GM06990 (cell line): ENCODE measurements at regions not wholly inside any gene's neighbourhood (a gene's known extent, or its start where the extent isn't known, plus 50 kb on each side); places are given as distances from the start of the nearest gene placed in this dataset.
"Not testable (repeated sequence)": the region's sequence is repeated elsewhere in the genome, so short reads cannot be mapped to it uniquely, and the experiment has no call there.

Experiments
- DNase-seq: peaks from one replicate; pipeline ENCODE4 v3.0.0-alpha.2; 2011; ENCODE audit not compliant: insufficient read length; ENCODE audit errors: extremely low read depth
- H3K27me3 ChIP-seq: replicated peaks from 2 replicates; pipeline ENCODE4 v1.6.0; 2011; ENCODE audit warnings: low read length; ENCODE audit not compliant: control insufficient read depth, insufficient read depth
- H3K36me3 ChIP-seq: 2 replicates; pipeline ENCODE4 v1.5.1; 2011; ENCODE audit warnings: low read length; ENCODE audit not compliant: control insufficient read depth, insufficient read depth
- H3K4me3 ChIP-seq: replicated peaks from 2 replicates; pipeline ENCODE4 v1.5.1; 2011; ENCODE audit warnings: low read depth, mild to moderate bottlenecking, control low read depth, low read length
- CTCF ChIP-seq: IDR thresholded peaks from 2 replicates; pipeline ENCODE4 v1.5.1; 2011; ENCODE audit warnings: low read length, control low read depth, mild to moderate bottlenecking, inconsistent platforms; ENCODE audit not compliant: insufficient read depth, poor library complexity, severe bottlenecking

- TF ChIP-seq CTCF = no peak
- DNase-seq = no peak
- H3K36me3 ChIP-seq = no peaks in the 10 kb centered on the region
- H3K4me3 ChIP-seq = no peak overlapping the region
- H3K27me3 ChIP-seq = no peaks in the 10 kb centered on the region
Measured at GRCh38 chrX:81890521-81890920, 688.6 kb downstream of the SH3BGRL start.

GRCh38 chrX:81900522-81900921 is 698.6 kb downstream of the SH3BGRL start:
- Histone ChIP-seq H3K4me3 (no peak overlapping the region), H3K27me3 (no peaks in the 10 kb centered on the region), H3K36me3 (no peaks in the 10 kb centered on the region)
- no peak for TF ChIP-seq CTCF
- DNase-seq = no peak

DNA sequence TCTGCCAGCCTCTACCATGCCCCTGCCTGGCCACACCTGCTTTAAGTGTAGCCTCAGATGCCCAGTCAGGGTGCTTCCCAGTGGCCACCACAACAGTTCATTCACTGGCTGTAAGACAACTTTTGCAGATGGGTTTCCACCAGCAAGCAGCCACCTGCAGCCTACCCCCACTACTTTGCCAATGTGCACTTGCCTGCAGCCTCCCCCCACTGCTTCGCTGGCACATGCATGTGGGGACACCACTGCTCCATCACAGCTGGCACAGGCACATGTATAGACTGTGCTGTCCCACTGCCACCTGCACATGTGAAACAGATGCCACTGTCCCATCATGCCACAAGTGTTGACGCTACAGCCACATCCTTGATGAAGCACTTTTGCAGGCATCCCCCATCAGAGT is 723.9 kb downstream of the SH3BGRL start:
- Histone ChIP-seq H3K27me3 (no peaks in the 10 kb centered on the region), H3K4me3 (no peak overlapping the region), H3K36me3 (no peaks in the 10 kb centered on the region)
- TF ChIP-seq CTCF = no peak
- DNase-seq = no peak

DNA sequence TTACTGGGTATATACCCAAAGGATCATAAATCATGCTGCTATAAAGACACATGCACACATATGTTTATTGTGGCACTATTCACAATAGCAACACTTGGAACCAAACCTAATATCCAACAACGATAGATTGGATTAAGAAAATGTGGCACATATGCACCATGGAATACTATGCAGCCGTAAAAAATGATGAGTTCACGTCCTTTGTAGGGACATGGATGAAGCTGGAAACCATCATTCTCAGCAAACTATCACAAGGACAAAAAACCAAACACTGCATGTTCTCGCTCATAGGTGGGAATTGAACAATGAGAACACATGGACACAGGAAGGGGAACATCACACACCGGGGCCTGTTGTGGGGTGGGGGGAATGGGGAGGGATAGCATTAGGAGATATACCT is 744.0 kb downstream of the SH3BGRL start:
- DNase-seq, H3K27me3 ChIP-seq, H3K4me3 ChIP-seq, H3K36me3 ChIP-seq: not testable (repeated sequence)

DNA sequence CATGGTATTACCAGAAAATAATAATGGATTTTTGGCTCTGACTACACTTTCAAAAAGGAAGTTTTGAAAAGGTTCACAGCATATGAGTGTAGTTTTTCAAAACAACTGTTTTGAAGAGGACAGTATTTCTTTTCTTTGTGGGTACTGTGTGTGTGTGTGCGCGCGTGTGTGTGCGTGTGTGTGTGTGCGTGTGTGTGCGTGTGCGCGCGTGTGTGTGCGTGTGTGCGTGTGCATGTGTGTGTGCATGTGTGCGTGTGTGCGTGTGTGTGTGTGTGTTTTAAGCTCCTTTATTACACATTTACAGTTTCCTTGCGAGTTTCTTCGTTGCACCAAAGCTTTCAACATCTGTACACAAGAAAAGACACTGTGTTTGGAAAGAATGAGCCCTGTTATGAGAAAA is 755.4 kb downstream of the SH3BGRL start:
- Histone ChIP-seq H3K27me3 (no peaks in the 10 kb centered on the region), H3K4me3 (no peak overlapping the region), H3K36me3 (no peaks in the 10 kb centered on the region)
- DNase-seq = no peak
- TF ChIP-seq CTCF = no peak

GRCh38 chrX:81957900-81958545 is 756.1 kb downstream of the SH3BGRL start:
- peak; percentile 53 for TF ChIP-seq CTCF

More at GRCh38 chrX:81957900-81958545, 756.1 kb downstream of the SH3BGRL start:
- Histone ChIP-seq H3K4me3 (no peak overlapping the region), H3K27me3 (no peaks in the 10 kb centered on the region), H3K36me3 (no peaks in the 10 kb centered on the region)
- no peak for DNase-seq
